EL (cell line): ENCODE measurements at regions not wholly inside any gene's neighbourhood (a gene's known extent, or its start where the extent isn't known, plus 50 kb on each side); places are given as distances from the start of the nearest gene placed in this dataset.
"Not testable (repeated sequence)": the region's sequence is repeated elsewhere in the genome, so short reads cannot be mapped to it uniquely, and the experiment has no call there.

ENCODE experiments used
- DNase-seq: peaks from one replicate; pipeline ENCODE4 v3.0.0-alpha.2; 2016

- no peak for DNase-seq
Measured at GRCh38 chr1:172755099-172755498, 96.2 kb downstream of the FASLG start.

- no peak for DNase-seq
Measured at GRCh38 chr1:172756024-172756423, 97.1 kb downstream of the FASLG start.

GRCh38 chr1:172758259-172758658 is 99.4 kb downstream of the FASLG start:
- no peak for DNase-seq

- peak; percentile 8 for DNase-seq
Measured at GRCh38 chr1:172760121-172760520, 101.2 kb downstream of the FASLG start.

GRCh38 chr1:172761581-172762486 is 102.9 kb downstream of the FASLG start:
- DNase-seq, result peak; percentile 79

GRCh38 chr1:172763057-172763456 is 104.2 kb downstream of the FASLG start:
- no peak for DNase-seq

- DNase-seq, result no peak
Measured at GRCh38 chr1:172764378-172764777, 105.5 kb downstream of the FASLG start.

GRCh38 chr1:172766462-172766861 is 107.6 kb downstream of the FASLG start:
- DNase-seq, result no peak

GRCh38 chr1:172770071-172770470 is 111.2 kb downstream of the FASLG start:
- DNase-seq, result no peak

- DNase-seq, result no peak
Measured at GRCh38 chr1:172774561-172774960, 115.7 kb downstream of the FASLG start.

DNA sequence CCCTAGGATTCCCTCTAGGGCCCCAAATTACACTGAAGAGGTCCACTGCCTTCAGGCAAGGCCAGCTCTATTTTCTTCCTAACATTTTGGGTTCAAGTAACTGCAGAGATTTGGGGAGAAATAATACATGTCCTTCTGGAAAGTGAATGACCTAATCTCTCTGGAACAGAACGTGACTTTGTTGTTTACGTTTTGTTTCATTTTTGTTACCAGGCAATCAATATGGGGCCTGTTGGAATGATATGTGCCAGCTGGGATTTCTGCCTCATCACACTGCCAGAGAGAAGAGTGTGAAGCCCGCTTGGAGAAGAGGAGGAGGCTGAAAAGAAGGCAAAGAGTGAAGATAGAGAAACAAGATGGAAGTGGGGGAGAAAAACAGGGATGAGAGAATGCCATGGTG is 116.7 kb downstream of the FASLG start:
- no peak for DNase-seq

DNA sequence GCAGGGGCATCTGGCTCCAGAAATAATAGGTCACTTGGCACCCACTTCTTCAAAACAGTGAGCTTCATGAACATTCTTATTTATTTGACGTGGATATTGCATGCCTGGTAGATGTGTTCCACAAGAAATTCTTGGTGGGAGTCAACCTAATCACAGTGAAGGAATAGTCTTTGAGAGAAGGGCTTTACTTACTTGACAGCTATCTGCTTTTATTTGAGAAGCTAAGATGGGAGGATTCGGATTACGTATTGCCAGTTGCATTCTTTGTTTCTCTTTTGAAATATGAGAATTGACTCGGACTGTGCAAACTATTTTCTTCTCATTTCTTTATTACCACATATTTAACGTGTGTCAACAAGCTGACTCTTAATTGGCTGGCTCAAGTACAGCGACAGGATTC is 117.2 kb downstream of the FASLG start:
- DNase-seq, result no peak

DNA sequence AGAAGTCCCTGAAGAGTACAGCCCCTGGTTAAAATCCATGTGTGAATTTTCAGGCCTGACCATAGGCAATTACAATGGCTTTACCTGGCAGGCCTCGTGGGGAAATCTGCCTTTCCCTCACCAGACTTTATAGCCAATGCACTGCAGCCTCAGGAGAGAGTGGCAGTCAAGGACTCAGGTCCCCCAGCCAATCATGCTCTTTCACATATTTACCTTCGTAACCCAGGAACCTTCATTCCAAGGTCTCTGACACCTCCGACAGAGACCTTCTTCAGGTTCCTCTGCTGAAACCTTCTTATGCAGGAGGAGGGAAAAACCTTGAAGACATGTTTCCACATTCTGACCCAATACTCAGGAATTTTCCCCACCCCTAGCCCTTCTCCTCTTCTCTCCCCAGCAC is 118.9 kb downstream of the FASLG start:
- no peak for DNase-seq

- no peak for DNase-seq
Measured at GRCh38 chr1:172778456-172779455, 119.9 kb downstream of the FASLG start.

DNA sequence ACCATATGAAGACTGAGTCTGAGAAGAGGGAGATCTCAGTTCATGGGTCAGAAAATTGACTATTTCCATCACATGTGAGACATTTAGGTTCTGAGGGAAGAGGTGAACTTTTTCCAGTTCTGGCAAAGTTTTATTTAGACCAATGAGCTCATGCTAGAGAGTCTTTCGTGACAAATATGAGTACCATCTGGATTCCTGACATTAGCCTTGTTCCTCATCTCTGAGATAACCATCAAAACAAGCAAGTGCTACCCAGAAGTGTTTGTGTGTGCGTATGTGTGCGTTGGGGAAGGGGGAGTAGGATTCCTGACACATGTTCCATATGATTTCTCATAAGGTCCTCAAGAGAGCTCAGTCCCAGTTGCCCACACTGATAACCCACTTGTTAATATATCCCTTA is 120.6 kb downstream of the FASLG start:
- no peak for DNase-seq

- DNase-seq, result peak; percentile 17
Measured at GRCh38 chr1:172781513-172782140, 122.7 kb downstream of the FASLG start.

- no peak for DNase-seq
Measured at GRCh38 chr1:172789840-172790239, 130.9 kb downstream of the FASLG start.

- DNase-seq, result no peak
Measured at GRCh38 chr1:172790245-172790644, 131.3 kb downstream of the FASLG start.

DNA sequence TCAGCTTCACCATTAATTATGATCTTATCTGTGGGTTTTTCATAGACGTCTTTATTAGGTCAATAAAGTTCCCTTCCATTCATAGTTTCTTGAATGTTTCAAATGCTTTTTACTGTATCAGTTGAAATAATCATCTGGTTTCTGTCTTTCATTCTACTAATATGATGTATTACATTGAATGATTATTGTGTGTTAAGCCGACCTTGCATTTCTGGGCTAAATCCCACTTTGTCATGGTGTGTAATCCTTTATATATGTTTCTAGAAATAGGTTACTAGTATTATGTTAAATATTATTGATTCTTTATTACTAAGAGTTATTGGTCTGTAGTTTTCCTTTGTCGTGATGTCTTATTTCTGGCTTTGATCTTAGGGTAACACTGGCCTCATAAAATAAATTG is 134.9 kb downstream of the FASLG start:
- DNase-seq, result no peak

DNA sequence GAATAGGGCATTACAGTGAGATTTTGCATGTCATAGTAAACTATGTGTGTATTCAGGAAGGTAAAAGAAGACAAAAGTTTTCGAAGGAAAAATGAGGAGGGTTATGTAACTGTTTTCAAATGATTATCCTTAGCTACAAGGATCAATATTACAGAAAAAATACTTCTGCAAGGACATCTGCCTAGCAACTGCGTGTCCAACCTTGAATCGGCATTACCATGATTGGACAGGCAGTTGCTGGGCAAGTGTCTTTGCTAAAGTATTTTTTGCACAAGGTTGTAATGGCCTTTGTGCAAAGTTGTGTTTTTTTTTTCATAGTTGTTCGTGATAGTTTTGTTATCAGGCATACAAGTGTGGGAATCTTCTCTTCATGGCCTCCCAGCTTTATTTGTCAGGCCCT is 136.8 kb downstream of the FASLG start:
- DNase-seq, result no peak

DNA sequence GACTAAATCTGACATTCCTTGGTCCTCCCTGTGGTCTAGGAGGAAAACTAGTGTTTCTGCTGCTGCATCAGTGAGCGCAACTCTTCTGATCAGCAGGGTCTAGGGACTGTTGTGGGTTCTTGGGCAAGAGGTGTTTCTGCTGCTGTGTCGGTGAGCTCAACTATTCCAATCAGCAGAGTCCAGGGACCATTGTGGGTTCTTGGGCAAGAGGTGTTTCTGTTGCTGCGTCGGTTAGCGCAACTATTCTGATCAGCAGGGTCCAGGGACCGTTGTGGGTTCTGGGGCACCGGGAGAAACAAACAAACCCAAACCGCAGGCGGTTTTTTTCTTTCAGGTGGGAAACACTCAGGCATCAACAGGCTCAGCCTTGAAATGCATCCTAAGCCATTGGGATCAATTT is 140.9 kb downstream of the FASLG start:
- DNase-seq, result not testable (repeated sequence)

DNA sequence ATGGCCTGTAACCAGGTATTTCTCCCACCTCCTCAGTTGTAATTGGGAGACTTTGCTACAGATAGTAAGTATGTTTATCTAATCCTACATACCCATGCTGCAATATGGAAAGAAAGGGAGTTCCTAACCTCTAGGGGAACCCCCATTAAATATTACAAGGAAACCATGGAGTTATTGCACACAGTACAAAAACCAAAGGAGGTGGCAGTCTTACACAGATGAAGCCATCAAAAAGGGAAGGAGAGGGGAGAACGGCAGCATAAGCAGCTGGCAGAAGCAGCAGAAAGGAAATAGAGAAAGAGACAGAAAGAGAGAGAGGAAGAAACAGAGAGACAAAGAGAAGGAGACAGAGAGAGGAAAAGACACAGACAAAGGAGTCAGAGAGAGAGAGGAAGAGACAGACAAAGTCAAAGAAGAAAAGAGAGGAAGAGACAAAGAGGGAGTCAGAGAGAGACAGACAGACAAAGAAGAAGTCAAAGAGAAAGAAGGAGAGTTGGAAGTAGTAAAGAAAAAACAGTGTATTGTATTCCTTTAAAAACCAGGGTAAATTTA is 142.9 kb downstream of the FASLG start:
- DNase-seq, result no peak

GRCh38 chr1:172809750-172810149 is 150.8 kb downstream of the FASLG start:
- no peak for DNase-seq
